DOHH2 (cell line): ENCODE measurements at regions not wholly inside any gene's neighbourhood (a gene's known extent, or its start where the extent isn't known, plus 50 kb on each side); places are given as distances from the start of the nearest gene placed in this dataset.

ENCODE experiments used
- H3F3A ChIP-seq: fragments of 200-600 bp; sonication (generic), shearing (Covaris generic); 2 replicates; pipeline ENCODE4 v1.6.0; 2016; ENCODE audit warnings: antibody characterized with exemption, mild to moderate bottlenecking; ENCODE audit not compliant: control insufficient read depth, insufficient read depth
- H3K27ac ChIP-seq: fragments of 200-600 bp; sonication (generic); 2 replicates; pipeline ENCODE4 v1.5.1; 2014; ENCODE audit warnings: low read depth, mild to moderate bottlenecking, low read length, moderate library complexity
- H3K27me3 ChIP-seq: fragments of 200-600 bp; sonication (generic); 2 replicates; pipeline ENCODE4 v1.6.1; 2014; ENCODE audit warnings: mild to moderate bottlenecking, low read length, mixed read lengths; ENCODE audit not compliant: control insufficient read depth
- H3K36me3 ChIP-seq: fragments of 200-600 bp; sonication (generic); 2 replicates; pipeline ENCODE4 v1.6.1; 2014; ENCODE audit warnings: mild to moderate bottlenecking, low read length, moderate library complexity, mixed read lengths; ENCODE audit not compliant: control insufficient read depth
- H3K4me1 ChIP-seq: fragments of 200-600 bp; sonication (generic); 2 replicates; pipeline ENCODE4 v1.6.1; 2014; ENCODE audit warnings: mild to moderate bottlenecking, low read length, mixed read lengths; ENCODE audit not compliant: control insufficient read depth
- H3K4me2 ChIP-seq: fragments of 200-600 bp; sonication (generic); 2 replicates; pipeline ENCODE4 v1.6.0; 2014; ENCODE audit warnings: mild to moderate bottlenecking, low read length, moderate library complexity
- H3K4me3 ChIP-seq: fragments of 200-600 bp; sonication (generic); 2 replicates; pipeline ENCODE4 v1.5.1; 2014; ENCODE audit warnings: mild to moderate bottlenecking, low read length, mixed read lengths
- H3K79me2 ChIP-seq: fragments of 200-600 bp; sonication (generic); 2 replicates; pipeline ENCODE4 v1.6.1; 2014; ENCODE audit warnings: mild to moderate bottlenecking, low read length, mixed read lengths; ENCODE audit not compliant: control insufficient read depth
- H3K9me2 ChIP-seq: fragments of 200-600 bp; sonication (generic); replicated peaks from 2 replicates; pipeline ENCODE4 v1.6.1; 2014; ENCODE audit warnings: mild to moderate bottlenecking, low read length, mixed read lengths; ENCODE audit not compliant: control insufficient read depth
- H3K9me3 ChIP-seq: fragments of 200-600 bp; sonication (generic); 2 replicates; pipeline ENCODE4 v1.6.1; 2014; ENCODE audit warnings: antibody characterized with exemption, low read length, mixed read lengths; ENCODE audit not compliant: control insufficient read depth, insufficient read depth
- H4K20me1 ChIP-seq: fragments of 200-600 bp; sonication (generic); 2 replicates; pipeline ENCODE4 v1.6.0; 2014; ENCODE audit warnings: low read depth, mild to moderate bottlenecking, antibody characterized with exemption, low read length, moderate library complexity; ENCODE audit not compliant: control insufficient read depth, insufficient read depth
- CTCF ChIP-seq: fragments of 200-600 bp; sonication (generic); IDR thresholded peaks from one replicate; pipeline ENCODE4 v1.5.1; 2014; ENCODE audit warnings: antibody characterized with exemption, mild to moderate bottlenecking, low read depth, low read length; ENCODE audit not compliant: poor library complexity, severe bottlenecking
- EZH2phosphoT487 ChIP-seq: fragments of 200-600 bp; sonication (generic); IDR thresholded peaks from 2 replicates; pipeline ENCODE4 v1.6.1; 2017; ENCODE audit warnings: borderline replicate concordance, mild to moderate bottlenecking, antibody characterized with exemption, low read length, moderate library complexity, mixed read lengths

- H3K9me2 ChIP-seq: no peaks in the 10 kb centered on the region
- no peaks in the 10 kb centered on the region for H3K4me1 ChIP-seq
Measured at GRCh38 chr2:150159300-150159699, 328.2 kb downstream of the RND3 start.

GRCh38 chr2:150156876-150157275 lies 330.6 kb downstream of the RND3 start:
- Histone ChIP-seq H3K9me3 (no peaks in the 10 kb centered on the region), H4K20me1 (no peaks in the 10 kb centered on the region), H3K36me3 (no peaks in the 10 kb centered on the region), H3F3A (no peaks in the 10 kb centered on the region), H3K4me1 (no peaks in the 10 kb centered on the region), H3K79me2 (no peaks in the 10 kb centered on the region), H3K9me2 (no peaks in the 10 kb centered on the region), H3K27ac (no peak overlapping the region), H3K4me2 (no peak overlapping the region), H3K4me3 (no peak overlapping the region), H3K27me3 (no peaks in the 10 kb centered on the region)
- TF ChIP-seq EZH2phosphoT487 (no peak), CTCF (no peak)

More at GRCh38 chr2:150159300-150159699, 328.2 kb downstream of the RND3 start:
- no peaks in the 10 kb centered on the region for H3F3A ChIP-seq
- no peak overlapping the region for H3K4me3 ChIP-seq
- no peaks in the 10 kb centered on the region for H3K79me2 ChIP-seq
- H3K27ac ChIP-seq: no peak overlapping the region
- no peaks in the 10 kb centered on the region for H3K9me3 ChIP-seq
- H3K27me3 ChIP-seq: no peaks in the 10 kb centered on the region
- no peaks in the 10 kb centered on the region for H4K20me1 ChIP-seq
- no peaks in the 10 kb centered on the region for H3K36me3 ChIP-seq
- TF ChIP-seq CTCF: no peak
- no peak for TF ChIP-seq EZH2phosphoT487
- no peak overlapping the region for H3K4me2 ChIP-seq

GRCh38 chr2:150156415-150156814 lies 331.1 kb downstream of the RND3 start:
- H3K27ac ChIP-seq: no peak overlapping the region
- H3K4me1 ChIP-seq: no peaks in the 10 kb centered on the region
- no peak overlapping the region for H3K4me2 ChIP-seq
- H3K9me3 ChIP-seq: no peaks in the 10 kb centered on the region
- H3K36me3 ChIP-seq: no peaks in the 10 kb centered on the region
- H3K9me2 ChIP-seq: no peaks in the 10 kb centered on the region
- H4K20me1 ChIP-seq: no peaks in the 10 kb centered on the region
- H3K4me3 ChIP-seq: no peak overlapping the region
- no peaks in the 10 kb centered on the region for H3K79me2 ChIP-seq
- no peak for TF ChIP-seq EZH2phosphoT487
- TF ChIP-seq CTCF: no peak
- no peaks in the 10 kb centered on the region for H3F3A ChIP-seq
- H3K27me3 ChIP-seq: no peaks in the 10 kb centered on the region
